ENCODE measurements at regions not wholly inside any gene's neighbourhood (a gene's known extent, or its start where the extent isn't known, plus 50 kb on each side); places are given as distances from the start of the nearest gene placed in this dataset.

DNA sequence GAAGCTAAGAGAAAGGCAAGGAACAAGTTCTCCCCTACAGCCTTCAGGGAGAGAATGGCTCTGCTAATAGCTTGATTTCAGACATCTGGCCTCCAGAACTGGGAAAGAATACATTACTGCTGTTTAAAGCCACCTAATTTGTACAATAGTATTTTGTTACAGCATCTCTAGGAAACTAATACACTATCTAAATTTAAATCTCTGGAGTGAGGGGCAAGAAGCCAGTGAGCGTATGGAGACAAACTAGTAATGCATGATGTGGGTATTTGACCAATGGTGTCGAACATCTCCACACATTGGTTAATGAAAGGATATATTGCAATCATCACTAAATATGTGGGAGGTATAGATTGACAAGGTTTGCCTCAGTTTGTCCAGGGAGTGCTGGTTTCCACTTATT, 451.5 kb downstream of the EPM2A start:
- no peaks in the 10 kb centered on the region for H3K9me3 ChIP-seq (ENCODE audit: low read length)
- no peak overlapping the region for H2AFZ ChIP-seq (ENCODE audit: low read length)
- no peak overlapping the region for H3K27ac ChIP-seq (ENCODE audit: low read depth, low read length, poor library complexity, severe bottlenecking)
- H3K27me3 ChIP-seq (ENCODE audit: insufficient read depth, low read length): no peaks in the 10 kb centered on the region
- no peak overlapping the region for H3K4me3 ChIP-seq (ENCODE audit: low read depth, low read length, poor library complexity, severe bottlenecking)
- H3K9ac ChIP-seq (ENCODE audit: low read length): no peak overlapping the region
- no peaks in the 10 kb centered on the region for H3K36me3 ChIP-seq (ENCODE audit: insufficient read depth, low read length)
- H3K4me2 ChIP-seq (ENCODE audit: low read length): no peak overlapping the region
- H3K4me1 ChIP-seq (ENCODE audit: insufficient read depth, low read length, severe bottlenecking): no peaks in the 10 kb centered on the region
- TF ChIP-seq, protein P1, sequence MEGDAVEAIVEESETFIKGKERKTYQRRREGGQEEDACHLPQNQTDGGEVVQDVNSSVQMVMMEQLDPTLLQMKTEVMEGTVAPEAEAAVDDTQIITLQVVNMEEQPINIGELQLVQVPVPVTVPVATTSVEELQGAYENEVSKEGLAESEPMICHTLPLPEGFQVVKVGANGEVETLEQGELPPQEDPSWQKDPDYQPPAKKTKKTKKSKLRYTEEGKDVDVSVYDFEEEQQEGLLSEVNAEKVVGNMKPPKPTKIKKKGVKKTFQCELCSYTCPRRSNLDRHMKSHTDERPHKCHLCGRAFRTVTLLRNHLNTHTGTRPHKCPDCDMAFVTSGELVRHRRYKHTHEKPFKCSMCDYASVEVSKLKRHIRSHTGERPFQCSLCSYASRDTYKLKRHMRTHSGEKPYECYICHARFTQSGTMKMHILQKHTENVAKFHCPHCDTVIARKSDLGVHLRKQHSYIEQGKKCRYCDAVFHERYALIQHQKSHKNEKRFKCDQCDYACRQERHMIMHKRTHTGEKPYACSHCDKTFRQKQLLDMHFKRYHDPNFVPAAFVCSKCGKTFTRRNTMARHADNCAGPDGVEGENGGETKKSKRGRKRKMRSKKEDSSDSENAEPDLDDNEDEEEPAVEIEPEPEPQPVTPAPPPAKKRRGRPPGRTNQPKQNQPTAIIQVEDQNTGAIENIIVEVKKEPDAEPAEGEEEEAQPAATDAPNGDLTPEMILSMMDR (IDR thresholded peaks at IDR 0.05; ENCODE audit: low read length): no peak
- TF ChIP-seq EZH2 (IDR thresholded peaks at IDR 0.05; ENCODE audit: borderline replicate concordance, low read length): no peak
- H3K79me2 ChIP-seq (ENCODE audit: insufficient read depth, low read length): no peaks in the 10 kb centered on the region
- H4K20me1 ChIP-seq (ENCODE audit: insufficient read depth, low read length): no peaks in the 10 kb centered on the region
- no peaks in the 10 kb centered on the region for H3F3A ChIP-seq (ENCODE audit: insufficient read depth, low read length)
- no peaks in the 10 kb centered on the region for H3K9me2 ChIP-seq (ENCODE audit: low read depth, low read length)

DNA sequence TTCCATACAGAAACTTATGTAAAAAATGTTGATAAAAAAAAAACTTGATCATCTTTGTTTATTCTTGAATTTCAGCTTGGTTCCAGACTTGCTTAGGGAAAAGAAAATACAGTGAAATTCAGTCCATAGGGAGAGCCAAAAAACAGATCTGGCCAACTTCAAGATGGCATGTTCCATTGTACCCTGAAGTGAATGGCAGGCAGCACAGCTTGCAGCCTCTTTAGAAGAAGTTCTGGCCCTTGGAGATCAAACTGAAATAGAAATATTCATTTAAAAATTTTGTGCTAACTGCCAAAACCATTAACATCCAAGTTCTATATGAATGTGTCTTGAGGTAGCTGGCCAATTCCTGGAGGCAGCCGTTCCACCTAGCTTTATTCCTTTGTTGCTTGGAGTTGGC, 448.4 kb downstream of the EPM2A start:
- Histone ChIP-seq H3K9me2 (ENCODE audit: low read depth, low read length) (no peaks in the 10 kb centered on the region), H3K9ac (ENCODE audit: low read length) (no peak overlapping the region), H3K27ac (ENCODE audit: low read depth, low read length, poor library complexity, severe bottlenecking) (no peak overlapping the region), H3K9me3 (ENCODE audit: low read length) (no peaks in the 10 kb centered on the region), H3K79me2 (ENCODE audit: insufficient read depth, low read length) (no peaks in the 10 kb centered on the region), H3F3A (ENCODE audit: insufficient read depth, low read length) (no peaks in the 10 kb centered on the region), H3K36me3 (ENCODE audit: insufficient read depth, low read length) (no peaks in the 10 kb centered on the region), H3K4me1 (ENCODE audit: insufficient read depth, low read length, severe bottlenecking) (no peaks in the 10 kb centered on the region), H3K27me3 (ENCODE audit: insufficient read depth, low read length) (no peaks in the 10 kb centered on the region), H3K4me2 (ENCODE audit: low read length) (no peak overlapping the region), H2AFZ (ENCODE audit: low read length) (no peak overlapping the region), H3K4me3 (ENCODE audit: low read depth, low read length, poor library complexity, severe bottlenecking) (no peak overlapping the region), H4K20me1 (ENCODE audit: insufficient read depth, low read length) (no peaks in the 10 kb centered on the region)
- TF ChIP-seq, protein P1 (IDR thresholded peaks at IDR 0.05; ENCODE audit: low read length): no peak
- no peak for TF ChIP-seq EZH2 (IDR thresholded peaks at IDR 0.05; ENCODE audit: borderline replicate concordance, low read length)

DNA sequence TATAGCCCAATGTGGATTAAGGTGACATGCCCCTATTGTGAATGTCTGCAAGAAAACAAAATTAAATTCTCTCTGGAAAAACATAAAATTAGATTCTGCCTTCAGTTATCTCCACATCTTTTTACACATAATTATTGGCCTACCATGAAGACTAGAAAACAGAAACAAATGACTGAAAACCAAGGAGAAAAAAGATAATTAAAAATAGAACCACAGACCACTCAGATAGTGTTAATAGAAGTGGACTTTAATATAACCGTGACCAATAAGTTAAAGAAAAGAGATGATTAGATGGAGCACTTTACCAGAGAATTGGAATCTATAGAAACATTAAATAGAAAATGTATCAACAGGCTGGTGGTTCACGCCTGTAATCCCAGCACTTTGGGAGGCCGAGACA, 445.7 kb downstream of the EPM2A start:
- no peak overlapping the region for H3K27ac ChIP-seq (ENCODE audit: low read depth, low read length, poor library complexity, severe bottlenecking)
- H4K20me1 ChIP-seq (ENCODE audit: insufficient read depth, low read length): no peaks in the 10 kb centered on the region
- no peak overlapping the region for H3K4me2 ChIP-seq (ENCODE audit: low read length)
- no peaks in the 10 kb centered on the region for H3F3A ChIP-seq (ENCODE audit: insufficient read depth, low read length)
- no peak overlapping the region for H2AFZ ChIP-seq (ENCODE audit: low read length)
- H3K27me3 ChIP-seq (ENCODE audit: insufficient read depth, low read length): no peaks in the 10 kb centered on the region
- H3K9ac ChIP-seq (ENCODE audit: low read length): no peak overlapping the region
- H3K9me3 ChIP-seq (ENCODE audit: low read length): no peaks in the 10 kb centered on the region
- H3K36me3 ChIP-seq (ENCODE audit: insufficient read depth, low read length): no peaks in the 10 kb centered on the region
- H3K79me2 ChIP-seq (ENCODE audit: insufficient read depth, low read length): no peaks in the 10 kb centered on the region
- H3K4me1 ChIP-seq (ENCODE audit: insufficient read depth, low read length, severe bottlenecking): no peaks in the 10 kb centered on the region
- TF ChIP-seq EZH2 (IDR thresholded peaks at IDR 0.05; ENCODE audit: borderline replicate concordance, low read length): no peak
- TF ChIP-seq, protein P1 (IDR thresholded peaks at IDR 0.05; ENCODE audit: low read length): no peak
- H3K4me3 ChIP-seq (ENCODE audit: low read depth, low read length, poor library complexity, severe bottlenecking): no peak overlapping the region
- no peaks in the 10 kb centered on the region for H3K9me2 ChIP-seq (ENCODE audit: low read depth, low read length)

Data from OCI-LY1 (cell line).